Aorta (tissue), 5 donors: ENCODE measurements at regions not wholly inside any gene's neighbourhood (a gene's known extent, or its start where the extent isn't known, plus 50 kb on each side); places are given as distances from the start of the nearest gene placed in this dataset.

ENCODE experiments used
- ATAC-seq: fragments of 200-7000 bp; cut with Tn5 transposase; one replicate; pipeline ENCODE4 v1.9.1; 2022; ENCODE audit warnings: moderate library complexity; ENCODE audit not compliant: low FRiP score
- DNase-seq, 2 donors: peaks; one replicate each; pipeline ENCODE4 v3.0.0-alpha.2; 2020
- H3K27ac ChIP-seq, 2 donors: one replicate each; pipeline ENCODE4 v1.5.1; 2013; ENCODE audit warnings: low read length in 2 of 2, mild to moderate bottlenecking in 2 of 2, moderate library complexity in 2 of 2, control low read depth in 1 of 2, inconsistent platforms in 1 of 2, low read depth in 1 of 2
- H3K27me3 ChIP-seq, 2 donors: one replicate each; pipeline ENCODE4 v1.6.1; 2013; ENCODE audit warnings: control low read depth in 1 of 2, low read length in 1 of 2, mild to moderate bottlenecking in 1 of 2, moderate library complexity in 1 of 2; ENCODE audit not compliant: insufficient read depth in 2 of 2, control insufficient read depth in 1 of 2
- H3K36me3 ChIP-seq, 2 donors: one replicate each; pipeline ENCODE4 v1.6.1; 2013; ENCODE audit warnings: control low read depth in 1 of 2, low read length in 1 of 2, mild to moderate bottlenecking in 1 of 2; ENCODE audit not compliant: insufficient read depth in 2 of 2, control insufficient read depth in 1 of 2
- H3K4me1 ChIP-seq, 2 donors: one replicate each; pipeline ENCODE4 v1.6.1; 2013; ENCODE audit warnings: low read length in 2 of 2, control low read depth in 1 of 2, mild to moderate bottlenecking in 1 of 2, moderate library complexity in 1 of 2; ENCODE audit not compliant: insufficient read depth in 2 of 2, control insufficient read depth in 1 of 2
- H3K4me3 ChIP-seq, 2 donors: one replicate each; pipeline ENCODE4 v1.5.1; 2013; ENCODE audit warnings: low read length in 2 of 2, control low read depth in 1 of 2, mild to moderate bottlenecking in 1 of 2
- H3K9me3 ChIP-seq: one replicate; pipeline ENCODE4 v1.6.1; 2013; ENCODE audit warnings: mild to moderate bottlenecking, low read length; ENCODE audit not compliant: control insufficient read depth
- WGBS, 2 donors: extraction: QIAGEN DNeasy Blood & Tissue Kit; methylation state at CpG; one replicate each; pipeline ENCODE4 v1.1.7; 2013; 5-methylcytosine and 5-hydroxymethylcytosine counted together
- intact Hi-C, 2 donors: fragments of 100-400 bp; cut with DNase I; formaldehyde crosslinking; loops; one replicate each; pipeline versions ENCODE4 v1.14.2 to v1.15.0; 2022
- donor health status: healthy with polysubstance abuse.
- donor health status: Bipolar disorder and iron deficiency.
- donor health status: DM: no; HTN: no; CAD: no.
- donor health status: DM: no; HTN: no; CAD: no.
- donor health status: DM: yes; HTN: yes; CAD: no.

- H3K27me3 ChIP-seq, result no peaks in the 10 kb centered on the region
- 76 to 84% methylated on average over 3 of the region's 3 CpGs for WGBS, 2 donors
- H3K4me3 ChIP-seq, result no peak overlapping the region
- ATAC-seq (no peak), DNase-seq (peak; percentile 32 to 51)
- H3K27ac ChIP-seq, result no peak overlapping the region
- H3K4me1 ChIP-seq, result peaks cover 0 to 3% of the 10 kb centered on the region in 2 donors
- H3K9me3 ChIP-seq, result no peaks in the 10 kb centered on the region
- H3K36me3 ChIP-seq, result peaks cover 0 to 1% of the 10 kb centered on the region in 2 donors
- intact Hi-C loops, result no loop called here
Observed at GRCh38 chr2:8510519-8510918, 171.3 kb upstream of the ID2 start.

- Histone ChIP-seq H3K36me3 (no peaks in the 10 kb centered on the region), H3K4me1 (peaks cover 0 to 3% of the 10 kb centered on the region in 2 donors), H3K4me3 (no peak overlapping the region), H3K27ac (no peak overlapping the region), H3K9me3 (no peaks in the 10 kb centered on the region), H3K27me3 (no peaks in the 10 kb centered on the region)
- WGBS, 2 donors, result 95 to 100% methylated on average over 1 of the region's 1 CpG
- ATAC-seq (no peak), DNase-seq (peak in 1 of 2 donors; percentile 16)
- intact Hi-C loops, result no loop called here
Observed at GRCh38 chr2:8511868-8512612, 169.8 kb upstream of the ID2 start.

GRCh38 chr2:8513601-8514273 is 168.1 kb upstream of the ID2 start:
- ATAC-seq (no peak), DNase-seq (peak in 1 of 2 donors; percentile 27)
- Histone ChIP-seq H3K9me3 (no peaks in the 10 kb centered on the region), H3K4me1 (peaks cover 0 to 3% of the 10 kb centered on the region in 2 donors), H3K36me3 (no peaks in the 10 kb centered on the region), H3K4me3 (no peak overlapping the region), H3K27ac (no peak overlapping the region), H3K27me3 (no peaks in the 10 kb centered on the region)
- intact Hi-C loops, result no loop called here
- WGBS, 2 donors, result 95 to 97% methylated on average over 14 of the region's 14 CpGs

GRCh38 chr2:8514274-8514662 is 167.6 kb upstream of the ID2 start:
- H3K4me3 ChIP-seq, result no peak overlapping the region
- intact Hi-C loops, result no loop called here
- WGBS, 2 donors, result 95 to 99% methylated on average over 4 of the region's 4 CpGs
- peaks cover 0 to 3% of the 10 kb centered on the region in 2 donors for H3K4me1 ChIP-seq
- ATAC-seq, result no peak
- DNase-seq, result no peak
- no peaks in the 10 kb centered on the region for H3K9me3 ChIP-seq
- H3K36me3 ChIP-seq, result no peaks in the 10 kb centered on the region
- no peaks in the 10 kb centered on the region for H3K27me3 ChIP-seq
- no peak overlapping the region for H3K27ac ChIP-seq

GRCh38 chr2:8514796-8515758 is 166.8 kb upstream of the ID2 start:
- Histone ChIP-seq H3K4me3 (no peak overlapping the region), H3K27me3 (no peaks in the 10 kb centered on the region), H3K36me3 (no peaks in the 10 kb centered on the region), H3K4me1 (peaks cover 0 to 3% of the 10 kb centered on the region in 2 donors), H3K9me3 (no peaks in the 10 kb centered on the region), H3K27ac (no peak overlapping the region)
- 54 to 55% methylated on average over 14 of the region's 14 CpGs for WGBS, 2 donors
- DNase-seq, result peak in 1 of 2 donors; percentile 58
- ATAC-seq, result no peak
- intact Hi-C loops, result no loop called here

- Histone ChIP-seq H3K27ac (no peak overlapping the region), H3K9me3 (no peaks in the 10 kb centered on the region), H3K4me1 (peaks cover 0 to 3% of the 10 kb centered on the region in 2 donors), H3K4me3 (no peak overlapping the region), H3K27me3 (no peaks in the 10 kb centered on the region), H3K36me3 (no peaks in the 10 kb centered on the region)
- 96 to 97% methylated on average over 5 of the region's 5 CpGs for WGBS, 2 donors
- ATAC-seq (no peak), DNase-seq (no peak)
- intact Hi-C loops, result no loop called here
Observed at GRCh38 chr2:8515864-8516533, 165.9 kb upstream of the ID2 start.

- H3K27ac ChIP-seq, result no peak overlapping the region
Observed at GRCh38 chr2:8517850-8518498, 163.9 kb upstream of the ID2 start.

More at GRCh38 chr2:8517850-8518498, 163.9 kb upstream of the ID2 start:
- 95 to 98% methylated on average over 16 of the region's 16 CpGs for WGBS, 2 donors
- Histone ChIP-seq H3K4me1 (peaks cover 0 to 3% of the 10 kb centered on the region in 2 donors), H3K9me3 (no peaks in the 10 kb centered on the region), H3K4me3 (no peak overlapping the region), H3K27me3 (no peaks in the 10 kb centered on the region), H3K36me3 (no peaks in the 10 kb centered on the region)
- ATAC-seq (no peak), DNase-seq (no peak)
- intact Hi-C loops, result no loop called here
